D721Med (cell line): ENCODE measurements at regions not wholly inside any gene's neighbourhood (a gene's known extent, or its start where the extent isn't known, plus 50 kb on each side); places are given as distances from the start of the nearest gene placed in this dataset.

Experiments
- DNase-seq: peaks from one replicate; pipeline ENCODE4 v3.0.0; 2011; ENCODE audit warnings: low spot score; ENCODE audit not compliant: insufficient read length
- FAIRE-seq: peaks from 2 replicates; lab custom pipeline; 2011; peaks lifted over from hg19 to GRCh38; lab: Jason Lieb, UNC
- TF ChIP-seq, protein P1 (sequence below): IDR thresholded peaks from 2 replicates; pipeline ENCODE4 v1.5.1; 2012; ENCODE audit warnings: mild to moderate bottlenecking, control low read depth; ENCODE audit not compliant: insufficient read depth; ENCODE audit errors: missing control alignments

DNA sequence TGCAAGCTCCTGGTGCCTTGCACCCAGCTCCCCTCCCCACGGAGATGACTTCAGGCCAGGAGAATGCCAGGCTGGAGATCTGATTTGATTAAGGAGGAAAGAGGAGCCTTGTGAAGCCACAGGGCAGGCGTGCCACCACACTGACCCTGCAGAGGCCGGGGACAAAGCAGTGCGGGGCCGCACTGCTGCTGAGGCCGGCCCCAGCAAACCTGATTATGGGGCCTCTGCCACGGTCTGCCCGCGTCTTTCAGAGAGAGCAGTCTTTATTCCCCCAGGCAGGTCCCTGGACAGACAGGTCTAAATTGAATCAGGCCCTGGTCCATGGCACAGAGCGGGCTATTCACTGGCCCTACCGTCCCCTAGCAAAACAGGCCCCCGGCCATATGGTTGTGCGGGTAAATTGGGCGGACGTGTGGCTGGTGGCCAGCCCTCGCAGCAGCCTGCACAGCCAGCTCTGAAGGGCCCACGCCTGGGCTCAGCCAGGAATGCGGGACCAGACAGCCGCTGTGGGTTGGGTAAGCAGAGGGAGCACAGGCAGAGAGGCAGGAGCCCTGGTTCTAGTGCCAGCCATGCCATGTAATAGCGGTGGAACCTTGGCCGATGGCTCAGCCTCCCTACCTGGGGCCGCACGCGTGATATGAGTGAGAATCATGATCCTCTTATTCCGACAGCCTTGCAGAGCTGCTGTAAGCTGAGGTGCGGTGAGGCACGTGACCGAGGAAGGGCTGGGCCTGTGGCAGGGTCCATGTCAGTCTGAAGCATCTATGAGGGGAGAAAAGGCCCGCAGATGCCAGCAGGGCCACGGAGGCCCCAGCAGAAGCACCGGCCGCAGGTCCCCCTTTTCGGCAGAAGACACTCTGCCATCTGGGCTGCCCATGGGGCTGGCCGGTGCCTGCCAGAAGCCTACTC is 97.3 kb upstream of the MYCN start:
- FAIRE-seq (no peak), DNase-seq (no peak)
- TF ChIP-seq, protein P1, sequence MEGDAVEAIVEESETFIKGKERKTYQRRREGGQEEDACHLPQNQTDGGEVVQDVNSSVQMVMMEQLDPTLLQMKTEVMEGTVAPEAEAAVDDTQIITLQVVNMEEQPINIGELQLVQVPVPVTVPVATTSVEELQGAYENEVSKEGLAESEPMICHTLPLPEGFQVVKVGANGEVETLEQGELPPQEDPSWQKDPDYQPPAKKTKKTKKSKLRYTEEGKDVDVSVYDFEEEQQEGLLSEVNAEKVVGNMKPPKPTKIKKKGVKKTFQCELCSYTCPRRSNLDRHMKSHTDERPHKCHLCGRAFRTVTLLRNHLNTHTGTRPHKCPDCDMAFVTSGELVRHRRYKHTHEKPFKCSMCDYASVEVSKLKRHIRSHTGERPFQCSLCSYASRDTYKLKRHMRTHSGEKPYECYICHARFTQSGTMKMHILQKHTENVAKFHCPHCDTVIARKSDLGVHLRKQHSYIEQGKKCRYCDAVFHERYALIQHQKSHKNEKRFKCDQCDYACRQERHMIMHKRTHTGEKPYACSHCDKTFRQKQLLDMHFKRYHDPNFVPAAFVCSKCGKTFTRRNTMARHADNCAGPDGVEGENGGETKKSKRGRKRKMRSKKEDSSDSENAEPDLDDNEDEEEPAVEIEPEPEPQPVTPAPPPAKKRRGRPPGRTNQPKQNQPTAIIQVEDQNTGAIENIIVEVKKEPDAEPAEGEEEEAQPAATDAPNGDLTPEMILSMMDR = no peak

DNA sequence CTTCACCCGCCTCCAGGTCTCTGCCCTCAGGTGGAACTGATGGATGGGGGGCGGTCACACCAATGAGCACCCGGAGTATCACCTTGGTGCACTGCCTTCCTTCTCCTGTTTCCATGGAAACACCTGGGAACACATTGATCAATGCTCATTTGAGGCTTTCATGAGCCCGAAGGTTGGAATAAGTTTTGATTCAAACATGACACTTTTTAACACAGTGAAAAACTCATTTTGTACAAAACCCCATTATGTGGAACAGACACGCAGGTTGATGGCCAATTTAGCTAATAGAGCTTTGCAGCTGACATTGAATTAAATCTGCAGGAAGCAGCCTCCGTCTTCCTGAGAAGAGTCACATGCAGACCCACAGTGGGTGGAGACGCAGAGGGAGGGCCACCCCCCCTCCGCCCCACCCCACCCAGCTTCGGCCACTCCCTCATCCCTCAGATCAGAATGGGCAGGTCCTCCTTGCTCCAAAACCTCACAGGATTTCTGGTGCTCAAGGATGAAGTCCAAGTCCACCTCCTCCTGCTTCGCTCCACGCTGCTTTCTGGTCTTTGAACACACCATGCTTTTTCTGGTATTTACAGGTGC is 96.0 kb upstream of the MYCN start:
- DNase-seq (no peak), FAIRE-seq (no peak)
- TF ChIP-seq, protein P1 = no peak

DNA sequence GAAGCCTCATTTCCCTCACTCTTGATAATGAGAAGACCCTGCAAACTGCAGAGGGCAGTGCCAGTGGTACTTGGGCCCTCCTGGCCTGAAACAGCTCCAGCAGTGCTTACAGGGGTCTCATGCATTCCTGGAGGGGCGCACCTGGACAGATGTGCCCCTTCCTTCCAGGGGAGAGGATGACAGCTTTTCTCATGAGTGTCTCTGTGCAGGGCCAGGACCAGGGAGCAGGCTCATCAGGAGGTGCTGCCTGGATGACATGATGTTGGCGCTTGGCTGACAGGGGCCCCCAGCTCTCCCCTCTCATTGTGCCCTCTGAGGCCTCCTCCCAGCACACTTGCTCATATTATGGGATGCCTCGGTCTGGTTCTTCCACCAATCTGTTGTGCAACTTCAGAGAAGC is 95.1 kb upstream of the MYCN start:
- DNase-seq (no peak), FAIRE-seq (no peak)
- TF ChIP-seq, protein P1 = no peak

DNA sequence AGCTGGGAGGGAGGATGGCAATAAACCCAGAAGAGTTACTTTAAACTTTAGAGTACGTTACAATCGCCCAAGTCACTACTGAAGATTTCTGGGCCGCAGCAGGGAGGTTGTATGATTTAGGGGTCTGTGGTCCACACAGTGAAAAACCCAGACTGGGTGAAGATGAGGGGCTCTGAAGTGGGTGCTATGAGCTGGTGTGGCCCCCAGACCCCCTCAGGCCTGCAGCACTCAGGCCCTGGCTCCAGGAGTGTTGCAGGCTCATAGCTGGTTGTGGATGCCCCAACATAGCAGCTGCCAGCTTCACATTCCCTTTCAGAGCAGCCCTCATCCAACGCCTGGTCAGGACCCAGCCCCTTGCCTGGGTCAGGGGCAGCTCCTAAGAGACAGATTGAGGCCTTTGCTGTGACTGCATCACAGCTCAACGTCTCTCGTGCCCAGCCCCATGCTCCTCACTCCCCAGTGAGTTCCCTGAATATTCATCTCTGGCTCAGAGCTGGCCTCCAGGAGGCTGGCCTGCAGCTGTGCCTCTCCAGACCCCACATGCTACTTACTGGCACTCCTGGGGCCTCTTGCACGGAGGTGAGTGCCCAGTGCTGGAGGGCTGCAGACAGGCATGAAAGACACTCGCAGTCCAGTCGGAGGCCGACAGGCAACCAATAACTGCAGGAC is 94.5 kb upstream of the MYCN start:
- TF ChIP-seq, protein P1 = no peak
- no peak for DNase-seq

DNA sequence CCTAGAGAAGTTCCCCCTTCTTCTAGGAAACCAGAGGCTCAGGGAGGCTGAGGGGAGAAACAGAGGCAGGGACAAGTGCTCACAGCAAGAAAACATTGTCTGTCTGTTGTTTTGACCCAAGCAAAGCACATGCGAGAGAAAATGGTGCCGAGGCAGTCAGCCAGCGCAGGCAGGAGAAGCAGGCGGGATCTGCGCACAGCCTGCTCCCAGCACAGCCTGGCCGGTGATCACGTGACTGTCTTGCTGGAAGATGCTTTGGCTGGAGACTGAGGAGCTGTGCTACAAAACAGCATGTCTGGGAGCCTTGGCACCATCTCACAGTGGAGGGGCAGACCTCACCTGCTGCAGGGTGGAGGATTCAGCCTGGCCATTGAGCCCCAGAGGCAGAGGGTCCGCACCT is 93.7 kb upstream of the MYCN start:
- FAIRE-seq = no peak
- TF ChIP-seq, protein P1 = no peak
- DNase-seq = no peak

More for the DNA sequence above, 94.5 kb upstream of the MYCN start:
- FAIRE-seq = no peak

DNA sequence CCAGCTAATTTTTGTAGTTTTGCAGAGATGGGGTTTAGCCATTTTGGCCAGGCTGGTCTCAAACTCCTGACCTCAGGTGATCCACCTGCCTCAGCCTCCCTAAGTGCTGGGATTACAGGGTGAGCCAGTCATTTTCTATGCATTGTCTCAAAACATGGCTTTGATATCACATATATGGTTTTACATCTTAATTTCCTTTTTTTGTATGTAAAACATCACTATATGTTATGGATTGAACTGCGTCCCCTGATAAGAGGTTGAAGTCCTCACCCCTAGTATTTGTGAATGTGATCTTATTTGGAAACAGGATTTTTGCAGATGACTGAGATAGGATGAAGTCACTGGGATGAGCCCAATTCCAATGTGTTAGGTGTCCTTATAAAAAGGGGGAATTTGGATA is 89.8 kb upstream of the MYCN start:
- TF ChIP-seq, protein P1 = no peak
- DNase-seq (no peak), FAIRE-seq (no peak)
